ENCODE measurements at regions not wholly inside any gene's neighbourhood (a gene's known extent, or its start where the extent isn't known, plus 50 kb on each side); places are given as distances from the start of the nearest gene placed in this dataset.

DNA sequence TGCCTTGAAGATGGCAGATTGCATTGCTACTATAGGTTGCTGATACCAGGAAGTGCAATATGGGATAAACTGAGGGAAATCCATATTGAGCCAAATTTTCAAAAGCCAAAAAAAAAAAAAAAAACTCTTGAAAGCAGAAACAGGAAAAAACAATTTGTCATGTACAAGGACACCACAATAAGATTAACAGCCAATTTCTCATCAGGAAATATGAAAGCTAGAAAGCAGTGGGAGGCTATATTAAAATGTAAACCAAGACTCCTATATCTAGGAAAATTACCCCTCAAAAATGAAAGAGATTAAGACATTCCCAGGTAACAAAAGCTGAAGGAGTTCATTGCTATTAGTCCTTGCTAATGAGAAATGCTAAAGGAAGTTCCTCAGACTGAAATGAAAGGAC lies 462.8 kb upstream of the DPH6 start:
- no peak for TF ChIP-seq EP300 (IDR thresholded peaks at IDR 0.05)
- TF ChIP-seq, protein P1, sequence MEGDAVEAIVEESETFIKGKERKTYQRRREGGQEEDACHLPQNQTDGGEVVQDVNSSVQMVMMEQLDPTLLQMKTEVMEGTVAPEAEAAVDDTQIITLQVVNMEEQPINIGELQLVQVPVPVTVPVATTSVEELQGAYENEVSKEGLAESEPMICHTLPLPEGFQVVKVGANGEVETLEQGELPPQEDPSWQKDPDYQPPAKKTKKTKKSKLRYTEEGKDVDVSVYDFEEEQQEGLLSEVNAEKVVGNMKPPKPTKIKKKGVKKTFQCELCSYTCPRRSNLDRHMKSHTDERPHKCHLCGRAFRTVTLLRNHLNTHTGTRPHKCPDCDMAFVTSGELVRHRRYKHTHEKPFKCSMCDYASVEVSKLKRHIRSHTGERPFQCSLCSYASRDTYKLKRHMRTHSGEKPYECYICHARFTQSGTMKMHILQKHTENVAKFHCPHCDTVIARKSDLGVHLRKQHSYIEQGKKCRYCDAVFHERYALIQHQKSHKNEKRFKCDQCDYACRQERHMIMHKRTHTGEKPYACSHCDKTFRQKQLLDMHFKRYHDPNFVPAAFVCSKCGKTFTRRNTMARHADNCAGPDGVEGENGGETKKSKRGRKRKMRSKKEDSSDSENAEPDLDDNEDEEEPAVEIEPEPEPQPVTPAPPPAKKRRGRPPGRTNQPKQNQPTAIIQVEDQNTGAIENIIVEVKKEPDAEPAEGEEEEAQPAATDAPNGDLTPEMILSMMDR (IDR thresholded peaks at IDR 0.05): no peak

All from tibial nerve (tissue), 4 donors.